GM10248 (cell line): ENCODE measurements at regions not wholly inside any gene's neighbourhood (a gene's known extent, or its start where the extent isn't known, plus 50 kb on each side); places are given as distances from the start of the nearest gene placed in this dataset.

Experiments
- CTCF ChIA-PET: fragments of 300-600 bp; sonication (Branson Sonifier 250); formaldehyde crosslinking; extraction: SDS; loops from one replicate; lab custom pipeline; 2021; ENCODE audit warnings: antibody characterized with exemption; lab: Yijun Ruan, JAX
- POLR2A ChIA-PET: fragments of 350-650 bp; sonication (Branson Sonifier 250); formaldehyde crosslinking; extraction: SDS; loops from one replicate; lab custom pipeline; 2020; ENCODE audit warnings: antibody characterized with exemption; lab: Yijun Ruan, JAX
- DNase-seq: peaks from one replicate; pipeline ENCODE4 v3.0.0; 2012; ENCODE audit errors: extremely low spot score
- TF ChIP-seq, protein P1 (sequence below): IDR thresholded peaks from 2 replicates; pipeline ENCODE4 v1.5.1; 2012; ENCODE audit warnings: mild to moderate bottlenecking, low read depth; ENCODE audit errors: extremely low read depth, missing control alignments, control extremely low read depth

DNA sequence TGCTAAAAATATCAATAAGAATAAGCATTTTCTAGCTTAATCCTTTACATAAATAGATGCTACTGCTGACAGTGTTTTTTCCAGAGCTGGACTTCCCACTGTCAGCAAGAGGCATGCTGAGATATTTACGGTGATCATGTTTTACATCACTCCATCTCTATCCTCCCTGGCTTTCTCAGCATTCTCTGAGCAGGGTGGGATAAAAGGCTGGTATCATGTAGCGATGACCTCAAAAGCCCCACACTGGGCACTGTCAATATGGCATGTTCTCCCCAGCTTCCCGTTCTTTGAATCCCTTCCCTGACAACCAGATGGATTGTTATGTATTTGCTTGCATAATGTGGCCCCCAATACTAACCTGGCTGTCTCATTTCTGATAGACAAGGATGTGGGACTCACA, 83.2 kb upstream of the EPHA4 start:
- POLR2A ChIA-PET = no interaction called here
- CTCF ChIA-PET = no interaction called here
- no peak for DNase-seq
- TF ChIP-seq, protein P1, sequence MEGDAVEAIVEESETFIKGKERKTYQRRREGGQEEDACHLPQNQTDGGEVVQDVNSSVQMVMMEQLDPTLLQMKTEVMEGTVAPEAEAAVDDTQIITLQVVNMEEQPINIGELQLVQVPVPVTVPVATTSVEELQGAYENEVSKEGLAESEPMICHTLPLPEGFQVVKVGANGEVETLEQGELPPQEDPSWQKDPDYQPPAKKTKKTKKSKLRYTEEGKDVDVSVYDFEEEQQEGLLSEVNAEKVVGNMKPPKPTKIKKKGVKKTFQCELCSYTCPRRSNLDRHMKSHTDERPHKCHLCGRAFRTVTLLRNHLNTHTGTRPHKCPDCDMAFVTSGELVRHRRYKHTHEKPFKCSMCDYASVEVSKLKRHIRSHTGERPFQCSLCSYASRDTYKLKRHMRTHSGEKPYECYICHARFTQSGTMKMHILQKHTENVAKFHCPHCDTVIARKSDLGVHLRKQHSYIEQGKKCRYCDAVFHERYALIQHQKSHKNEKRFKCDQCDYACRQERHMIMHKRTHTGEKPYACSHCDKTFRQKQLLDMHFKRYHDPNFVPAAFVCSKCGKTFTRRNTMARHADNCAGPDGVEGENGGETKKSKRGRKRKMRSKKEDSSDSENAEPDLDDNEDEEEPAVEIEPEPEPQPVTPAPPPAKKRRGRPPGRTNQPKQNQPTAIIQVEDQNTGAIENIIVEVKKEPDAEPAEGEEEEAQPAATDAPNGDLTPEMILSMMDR = no peak

GRCh38 chr2:221653182-221653581, 81.1 kb upstream of the EPHA4 start:
- no peak for DNase-seq
- TF ChIP-seq, protein P1 = no peak
- POLR2A ChIA-PET = no interaction called here
- CTCF ChIA-PET = no interaction called here

- no peak for DNase-seq
- ChIA-PET POLR2A (no interaction called here), CTCF (interaction anchor here (1.0 kb wide), 1 partner anchor 11 kb away, joined by 3 read pairs; no protein-coding TSS in a partner anchor)
- TF ChIP-seq, protein P1 = no peak
Observed at GRCh38 chr2:221649051-221649775, 77.1 kb upstream of the EPHA4 start.

- DNase-seq = no peak
- CTCF ChIA-PET = interaction anchor here (0.8 kb wide), 1 partner anchor 18 kb away, joined by 3 read pairs; no protein-coding TSS in a partner anchor
Observed at GRCh38 chr2:221642447-221642846, 70.3 kb upstream of the EPHA4 start.

DNA sequence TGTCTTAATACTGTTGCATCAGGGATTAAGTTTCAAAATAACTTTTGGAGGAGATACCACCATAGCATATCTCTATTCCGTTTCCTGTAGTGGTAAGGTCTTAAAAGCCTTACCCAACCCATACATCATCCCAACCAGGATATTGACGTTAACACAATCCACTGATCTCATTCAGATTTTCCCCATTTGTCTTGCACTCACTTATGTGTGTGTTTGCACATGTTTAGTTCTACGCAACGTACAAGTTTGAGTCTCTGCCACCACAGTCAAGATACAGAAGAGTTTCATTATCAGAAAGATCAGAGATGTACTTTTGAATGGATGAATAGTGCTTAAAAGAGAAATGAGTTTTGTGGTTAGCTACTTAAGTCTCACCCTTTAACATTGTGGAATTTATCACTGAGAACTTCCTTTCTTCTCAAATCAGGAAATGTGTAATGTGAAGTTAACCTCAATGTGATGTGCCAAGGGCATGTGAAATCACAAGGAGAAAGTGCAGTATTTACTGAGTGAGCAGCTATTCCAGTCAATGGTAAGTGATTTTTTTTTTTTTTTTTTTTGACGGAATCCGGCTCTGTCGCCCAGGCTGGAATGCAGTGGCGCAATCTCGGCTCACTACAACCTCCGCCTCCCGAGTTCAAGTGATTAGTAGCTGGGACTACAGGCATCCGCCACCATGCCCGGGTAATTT, 69.2 kb upstream of the EPHA4 start:
- ChIA-PET CTCF (no interaction called here), POLR2A (no interaction called here)
- no peak for DNase-seq
- TF ChIP-seq, protein P1 = no peak

More at GRCh38 chr2:221642447-221642846, 70.3 kb upstream of the EPHA4 start:
- TF ChIP-seq, protein P1 = no peak
- POLR2A ChIA-PET = no interaction called here

DNA sequence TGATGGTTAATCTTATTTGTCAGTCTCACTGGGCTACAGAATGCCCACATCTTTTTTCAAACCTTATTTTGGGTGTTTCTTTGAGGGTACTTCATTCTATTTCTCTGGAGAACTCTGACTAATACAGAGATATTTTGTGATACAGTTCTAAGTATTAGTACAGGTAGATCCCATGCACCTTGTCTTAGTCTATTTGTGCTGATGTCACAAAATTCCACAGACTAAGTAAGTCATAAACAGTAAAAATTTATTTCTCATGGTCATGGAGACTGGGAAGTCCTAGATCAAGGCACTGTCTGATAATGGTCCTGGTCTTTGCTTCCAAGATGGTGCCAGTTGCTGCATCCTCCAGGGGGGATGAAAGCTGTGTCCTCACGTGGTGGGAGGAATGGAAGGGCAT, 68.6 kb upstream of the EPHA4 start:
- POLR2A ChIA-PET = no interaction called here
- TF ChIP-seq, protein P1 = no peak
- DNase-seq = no peak
- CTCF ChIA-PET = no interaction called here
